RPMI7951 (cell line): ENCODE measurements at regions not wholly inside any gene's neighbourhood (a gene's known extent, or its start where the extent isn't known, plus 50 kb on each side); places are given as distances from the start of the nearest gene placed in this dataset.
"Not testable (repeated sequence)": the region's sequence is repeated elsewhere in the genome, so short reads cannot be mapped to it uniquely, and the experiment has no call there.

Experiments
- DNase-seq: peaks from one replicate; pipeline ENCODE4 v3.0.0-alpha.2; 2012; ENCODE audit warnings: low read depth

- DNase-seq = peak; percentile 38
Measured at GRCh38 chr20:47866480-47866879, 81.2 kb upstream of the SULF2 start.

- DNase-seq = peak; percentile 80
Measured at GRCh38 chr20:47865912-47866311, 80.6 kb upstream of the SULF2 start.

- no peak for DNase-seq
Measured at GRCh38 chr20:47865451-47865850, 80.2 kb upstream of the SULF2 start.

- no peak for DNase-seq
Measured at GRCh38 chr20:47863981-47864380, 78.7 kb upstream of the SULF2 start.

GRCh38 chr20:47863315-47863965 lies 78.2 kb upstream of the SULF2 start:
- DNase-seq = no peak

GRCh38 chr20:47862574-47863240 lies 77.4 kb upstream of the SULF2 start:
- no peak for DNase-seq

- DNase-seq = no peak
Measured at GRCh38 chr20:47861116-47861515, 75.8 kb upstream of the SULF2 start.

- no peak for DNase-seq
Measured at GRCh38 chr20:47860049-47860830, 75.0 kb upstream of the SULF2 start.

GRCh38 chr20:47859278-47859677 lies 74.0 kb upstream of the SULF2 start:
- peak; percentile 42 for DNase-seq

GRCh38 chr20:47857569-47858464 lies 72.5 kb upstream of the SULF2 start:
- peak; percentile 58 for DNase-seq

- DNase-seq = no peak
Measured at GRCh38 chr20:47857187-47857568, 71.9 kb upstream of the SULF2 start.

GRCh38 chr20:47855799-47856198 lies 70.5 kb upstream of the SULF2 start:
- no peak for DNase-seq

- peak; percentile 78 for DNase-seq
Measured at GRCh38 chr20:47854687-47855212, 69.5 kb upstream of the SULF2 start.

- no peak for DNase-seq
Measured at GRCh38 chr20:47851774-47852173, 66.5 kb upstream of the SULF2 start.

- peak; percentile 59 for DNase-seq
Measured at GRCh38 chr20:47850146-47850545, 64.9 kb upstream of the SULF2 start.

- no peak for DNase-seq
Measured at GRCh38 chr20:47849596-47849995, 64.3 kb upstream of the SULF2 start.

GRCh38 chr20:47849006-47849405 lies 63.7 kb upstream of the SULF2 start:
- DNase-seq = no peak

- DNase-seq = peak; percentile 52
Measured at GRCh38 chr20:47848534-47848933, 63.3 kb upstream of the SULF2 start.

- DNase-seq = peak; percentile 65
Measured at GRCh38 chr20:47847884-47848485, 62.7 kb upstream of the SULF2 start.

GRCh38 chr20:47847220-47847619 lies 61.9 kb upstream of the SULF2 start:
- not testable (repeated sequence) for DNase-seq

GRCh38 chr20:47846651-47847050 lies 61.4 kb upstream of the SULF2 start:
- not testable (repeated sequence) for DNase-seq
